NK-92 treated with Interleukin-12 subunit alpha and Interleukin-12 subunit beta, amount 100 ng/mL, for 24 hours (cell line): ENCODE measurements at regions not wholly inside any gene's neighbourhood (a gene's known extent, or its start where the extent isn't known, plus 50 kb on each side); places are given as distances from the start of the nearest gene placed in this dataset.
"Not testable (repeated sequence)": the region's sequence is repeated elsewhere in the genome, so short reads cannot be mapped to it uniquely, and the experiment has no call there.

ENCODE experiments used
- DNase-seq: peaks from one replicate; lab custom pipeline; 2025; lab: John Stamatoyannopoulos, UW

DNA sequence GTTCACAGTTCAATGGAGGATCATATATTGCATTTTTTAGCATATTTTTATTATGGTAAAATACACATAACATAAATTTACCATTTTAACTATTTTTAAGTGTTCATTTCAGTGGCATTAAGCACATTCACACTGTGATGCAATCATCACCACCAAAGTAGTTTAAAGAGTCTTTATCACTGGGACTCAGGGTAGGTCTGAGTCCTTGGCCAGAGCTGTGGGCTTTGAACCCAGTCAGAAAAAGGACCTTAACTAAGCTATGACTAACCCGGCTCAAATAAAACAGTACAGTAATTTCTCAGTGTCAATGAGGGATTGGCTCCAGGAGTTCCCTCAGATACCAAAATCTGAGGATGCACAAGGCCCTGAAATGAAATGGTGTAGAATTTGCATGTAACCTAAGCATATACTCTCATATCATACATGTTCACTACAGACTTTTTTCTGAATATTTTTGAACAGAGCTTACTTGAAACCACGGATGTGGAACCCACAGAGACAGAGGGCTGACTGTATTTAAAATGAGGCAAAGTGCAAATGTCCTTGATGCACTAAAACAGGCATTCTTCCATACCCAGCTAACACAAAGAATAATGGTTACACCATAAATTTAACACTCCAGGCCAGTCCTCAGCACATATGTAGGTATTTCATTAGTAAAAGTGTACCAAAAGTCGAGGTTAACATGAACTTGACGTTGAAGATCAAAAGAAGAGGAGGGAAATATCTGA lies 246.2 kb downstream of the LNPK start:
- no peak for DNase-seq

DNA sequence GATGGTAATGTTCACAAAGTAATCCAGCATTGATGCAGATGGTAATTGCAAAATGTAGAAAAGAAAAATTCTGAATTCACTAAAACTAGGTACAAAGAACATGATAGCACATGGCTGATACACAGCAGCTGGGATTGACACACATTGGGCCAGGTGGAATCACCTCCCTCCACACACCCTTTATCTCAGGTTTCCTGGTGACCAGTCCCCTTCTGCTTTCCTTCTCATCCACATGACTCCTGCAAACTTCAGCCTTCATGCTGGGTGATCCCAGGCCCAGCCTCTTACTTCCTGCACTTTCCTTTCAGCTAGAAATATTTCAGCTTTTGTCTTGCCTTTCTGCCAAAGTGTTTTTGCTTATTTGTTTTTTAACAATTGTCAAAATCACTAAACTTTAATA lies 246.9 kb downstream of the LNPK start:
- no peak for DNase-seq

DNA sequence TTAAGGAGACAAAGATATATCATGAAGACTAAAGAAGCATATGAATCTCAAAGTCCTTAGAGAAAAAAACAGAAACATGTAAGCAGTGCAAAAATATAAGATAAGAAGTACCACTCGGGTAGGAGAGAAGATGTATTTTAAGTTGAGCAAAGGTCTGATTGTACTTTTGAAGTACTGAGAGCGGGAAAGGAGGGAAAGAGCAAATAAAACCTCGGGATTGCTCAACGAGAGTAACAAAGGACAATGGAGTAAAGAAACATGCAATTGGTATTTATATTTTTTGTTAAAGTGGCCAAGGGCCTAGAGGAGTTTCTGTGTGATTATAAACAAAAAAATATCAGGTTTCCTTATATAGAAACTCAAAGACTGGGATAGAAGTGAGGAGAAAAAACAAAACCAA lies 251.9 kb downstream of the LNPK start:
- no peak for DNase-seq

DNA sequence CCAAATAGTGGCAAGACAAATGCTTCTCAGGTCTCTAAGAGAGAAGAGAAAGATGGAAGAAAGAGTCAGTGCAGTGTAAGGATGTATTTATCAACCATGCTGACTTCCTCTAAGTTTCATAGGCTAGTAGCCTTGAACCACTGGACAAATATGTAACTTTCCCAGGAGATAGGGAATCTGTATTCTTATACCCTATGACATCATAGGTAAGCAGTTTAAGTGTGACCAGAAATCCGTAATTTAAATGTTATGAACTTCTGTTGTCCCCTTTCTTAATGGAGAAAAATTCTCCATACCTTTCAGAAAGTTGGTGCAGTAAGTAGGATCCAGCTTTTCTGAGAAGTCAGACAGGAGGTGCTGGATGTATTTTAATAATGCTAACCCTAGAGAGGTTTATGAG lies 256.2 kb downstream of the LNPK start:
- no peak for DNase-seq

DNA sequence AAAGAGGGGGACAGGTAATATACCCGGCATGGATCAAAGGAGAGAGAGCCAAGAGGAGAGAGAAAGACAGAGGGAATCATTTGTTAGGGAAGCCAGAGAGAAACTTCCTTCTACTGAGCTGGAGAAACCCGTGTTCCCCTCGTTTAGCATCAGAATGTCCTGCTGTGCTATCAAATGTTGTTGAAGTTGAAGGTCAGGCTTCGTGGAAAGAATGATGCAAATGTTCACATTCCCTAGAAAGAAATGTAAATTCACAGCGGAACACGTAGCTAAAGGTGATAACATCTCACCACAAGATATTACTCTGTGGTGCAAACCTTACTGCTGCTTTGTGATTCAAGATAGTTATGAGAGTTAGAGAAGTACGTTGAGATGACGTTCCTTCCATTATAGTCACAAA lies 258.1 kb downstream of the LNPK start:
- DNase-seq = no peak

DNA sequence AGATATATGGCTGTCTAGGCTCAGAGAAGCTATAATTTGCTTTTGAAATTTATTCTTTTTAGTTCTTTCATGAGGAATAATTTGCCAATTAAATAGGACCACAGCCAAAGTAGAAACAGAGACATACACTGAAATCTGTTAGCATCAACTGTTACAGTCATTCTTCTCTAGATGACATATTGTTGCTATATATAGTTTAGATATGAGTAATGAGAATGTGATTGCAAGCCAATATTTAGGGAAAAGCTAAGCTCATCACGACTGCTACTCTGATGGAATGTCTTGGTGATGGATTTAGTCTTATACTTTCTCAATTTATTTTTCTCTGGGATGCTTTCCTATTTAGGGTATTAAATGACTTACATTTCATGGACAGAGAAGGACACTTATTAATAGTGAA lies 259.1 kb downstream of the LNPK start:
- DNase-seq = no peak

DNA sequence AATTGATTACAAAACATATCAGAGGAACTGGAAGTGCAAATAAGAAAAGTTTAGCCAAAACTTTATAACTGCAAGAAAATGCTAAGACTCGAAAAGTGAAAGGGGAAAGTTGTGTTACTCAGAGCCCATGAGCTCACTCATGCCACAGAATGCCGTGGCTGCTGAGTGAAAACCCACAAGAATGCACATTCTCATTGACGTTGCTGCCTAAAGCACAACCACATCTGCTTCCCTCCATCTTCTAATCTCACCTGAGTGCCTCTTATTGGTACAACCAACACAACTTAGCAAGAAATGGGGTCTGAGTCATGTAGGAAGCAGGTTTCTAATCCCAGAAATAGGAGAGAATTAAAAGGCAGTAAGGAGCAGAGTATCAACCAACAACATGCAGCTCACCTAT lies 259.7 kb downstream of the LNPK start:
- DNase-seq = no peak

DNA sequence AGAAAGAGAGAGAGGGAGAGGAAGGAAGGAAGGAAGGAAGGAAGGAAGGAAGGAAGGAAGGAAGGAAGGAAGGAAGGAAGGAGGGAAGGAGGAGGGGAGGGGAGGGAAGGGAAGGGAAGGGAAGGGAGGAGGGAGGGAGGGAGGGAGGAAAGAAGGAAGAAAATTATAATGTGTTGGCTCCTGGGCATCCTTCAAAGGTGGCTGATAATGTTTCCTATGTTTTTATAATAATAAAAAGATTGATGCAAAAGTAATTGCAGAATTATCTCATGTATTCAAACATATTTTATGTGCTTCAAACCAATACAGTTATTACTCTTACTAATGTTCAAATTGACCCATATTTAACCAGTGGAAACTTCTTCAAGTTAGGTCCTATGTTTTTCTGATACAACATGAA lies 260.9 kb downstream of the LNPK start:
- DNase-seq = no peak

DNA sequence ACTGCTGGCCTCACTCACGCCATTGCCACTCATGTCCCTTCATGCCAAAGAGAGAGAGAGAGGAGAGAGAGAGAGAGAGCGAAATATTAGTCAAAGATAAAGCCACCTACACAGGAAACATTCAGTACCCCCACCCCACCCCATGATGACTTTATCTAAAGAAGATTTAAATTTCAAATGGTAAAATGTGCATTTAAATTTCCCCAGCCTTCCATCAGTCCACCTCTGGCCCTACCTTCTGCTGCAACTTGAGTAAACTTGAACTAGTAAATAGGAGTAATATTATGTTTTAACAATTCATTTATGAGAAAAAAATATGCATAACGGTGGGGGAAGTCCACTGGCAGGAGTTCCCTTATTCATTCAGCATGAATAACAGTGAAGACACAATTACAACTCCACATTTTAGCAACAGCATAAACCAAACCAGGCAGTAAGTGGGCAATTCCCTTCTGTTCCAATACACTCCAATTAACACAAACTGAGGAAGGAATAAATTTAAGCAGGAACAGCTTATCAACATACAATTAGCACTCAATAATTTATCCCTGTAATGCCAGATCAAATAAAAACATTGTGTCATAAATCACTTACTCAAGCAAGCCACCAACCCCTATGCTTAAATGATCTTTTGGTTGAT lies 264.2 kb downstream of the LNPK start:
- DNase-seq = no peak

DNA sequence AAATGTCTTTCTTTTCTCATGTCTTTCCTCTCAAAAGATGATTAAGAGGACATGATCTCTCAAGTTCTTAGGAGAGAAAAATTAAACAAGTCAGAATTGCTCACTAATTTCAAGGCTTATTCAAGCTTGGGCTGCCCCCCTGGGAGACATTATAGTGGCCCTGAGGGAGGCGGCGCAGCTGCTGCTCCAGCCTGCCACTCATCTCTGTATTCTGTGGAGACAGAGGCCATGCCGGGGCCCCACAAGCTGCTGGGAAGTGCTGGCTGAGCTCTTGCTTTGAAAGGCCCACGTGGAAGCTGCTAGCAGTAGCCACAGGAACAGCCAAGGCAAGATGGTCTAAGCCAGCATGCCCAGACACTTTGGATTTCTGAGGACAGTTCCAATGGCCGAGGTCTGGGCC lies 267.4 kb downstream of the LNPK start:
- DNase-seq = no peak

DNA sequence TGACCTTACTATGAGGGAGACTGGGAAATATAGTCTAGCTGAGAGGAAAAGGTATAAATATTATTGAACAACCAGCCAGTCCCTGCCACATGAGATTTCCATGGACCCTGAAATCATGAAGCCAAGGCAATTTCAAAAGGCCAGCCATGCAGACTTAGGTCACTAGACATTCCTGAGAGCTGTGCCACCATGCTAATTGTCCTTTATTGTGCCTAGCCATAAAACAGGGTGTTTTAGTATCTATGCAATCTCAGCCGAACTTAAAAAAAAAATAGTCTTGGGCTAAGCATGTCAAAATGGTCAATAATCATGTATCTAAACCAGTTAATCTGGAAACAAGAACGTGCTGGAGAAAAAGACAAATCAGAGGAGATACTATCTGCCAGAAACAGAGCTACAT lies 269.5 kb downstream of the LNPK start:
- no peak for DNase-seq

DNA sequence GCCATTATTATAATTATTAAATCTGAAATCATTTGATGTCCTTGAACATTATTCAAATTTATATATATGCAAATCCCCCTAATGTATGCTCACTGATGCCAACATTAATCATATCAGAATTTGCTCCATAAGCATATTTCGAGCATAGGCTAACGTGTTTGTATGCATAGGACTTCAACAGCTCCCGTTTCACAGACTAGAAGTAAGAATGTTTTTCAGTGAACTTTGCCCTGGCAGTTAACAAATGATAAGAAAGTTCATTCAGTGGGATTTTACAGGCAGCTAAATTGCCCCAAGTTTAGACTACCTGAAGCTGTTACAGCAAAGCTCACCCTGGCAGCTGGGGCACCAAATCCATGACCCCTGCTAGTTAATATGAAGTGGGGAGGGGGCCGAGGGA lies 272.0 kb downstream of the LNPK start:
- no peak for DNase-seq

DNA sequence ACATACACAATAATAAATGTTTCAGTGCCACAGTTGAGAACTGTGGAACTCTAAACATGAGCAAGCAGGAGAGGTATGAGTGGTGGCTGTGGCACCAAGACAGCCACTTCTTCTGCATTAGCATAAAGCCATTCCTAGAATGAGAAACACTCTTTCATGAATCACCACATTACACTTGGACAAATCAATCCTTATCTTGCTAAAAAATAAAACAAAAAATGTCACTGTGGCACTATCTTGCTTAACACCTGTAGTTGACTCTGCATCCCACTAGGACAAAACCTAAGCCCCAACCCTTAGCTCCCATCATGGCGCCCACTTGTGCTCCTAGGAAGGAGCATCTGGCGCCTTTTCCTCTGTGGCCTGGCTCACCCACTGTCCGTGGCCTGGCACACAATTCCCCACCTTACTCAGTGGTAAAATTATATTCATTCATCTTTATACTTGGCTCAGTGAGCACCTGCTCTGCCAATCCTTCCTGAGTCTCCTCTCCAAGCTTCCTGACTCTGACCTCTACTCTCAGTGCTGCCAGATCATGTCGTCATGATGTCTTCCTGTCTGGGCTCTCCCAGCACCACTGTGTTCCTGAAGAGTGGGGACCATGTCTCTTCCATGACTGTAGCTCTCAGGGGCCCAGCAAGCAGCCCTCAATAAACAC lies 272.9 kb downstream of the LNPK start:
- DNase-seq = no peak

DNA sequence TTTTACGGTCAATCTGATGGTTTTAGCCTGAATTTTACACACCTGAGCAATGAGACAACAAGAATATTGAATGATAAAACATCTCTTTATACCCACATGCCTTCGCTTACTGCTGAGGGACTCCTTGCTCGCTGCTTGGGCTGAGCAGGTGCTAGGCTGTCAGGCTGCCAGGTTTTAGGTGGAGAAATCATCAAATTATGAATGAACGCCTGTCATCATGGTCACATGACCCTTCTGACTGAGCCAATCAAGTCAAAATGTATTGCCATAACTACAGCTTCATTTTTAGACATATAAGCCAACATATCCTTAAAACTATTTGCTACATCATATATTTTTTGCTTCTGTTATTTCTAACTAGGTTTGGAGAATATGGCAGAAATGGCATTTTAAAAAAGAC lies 274.0 kb downstream of the LNPK start:
- DNase-seq = no peak

DNA sequence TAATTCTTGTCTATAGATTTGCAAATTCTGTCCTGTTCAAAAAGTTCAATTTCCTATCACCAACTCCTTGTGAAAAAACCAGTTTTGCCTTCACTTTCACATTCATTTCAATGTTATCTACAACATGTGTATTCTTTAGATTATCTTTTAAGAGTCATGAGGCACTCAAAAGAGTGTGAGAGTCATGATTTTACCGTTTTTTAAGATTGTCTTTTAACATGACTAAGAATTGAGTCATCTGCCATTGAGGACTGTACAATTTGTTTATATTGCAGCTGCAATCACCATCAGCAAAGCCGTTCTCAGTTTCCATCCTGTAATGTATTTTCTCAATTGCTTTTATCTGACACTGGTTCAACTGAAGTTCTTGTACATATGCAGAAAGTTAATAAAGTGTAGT lies 275.8 kb downstream of the LNPK start:
- DNase-seq = no peak

DNA sequence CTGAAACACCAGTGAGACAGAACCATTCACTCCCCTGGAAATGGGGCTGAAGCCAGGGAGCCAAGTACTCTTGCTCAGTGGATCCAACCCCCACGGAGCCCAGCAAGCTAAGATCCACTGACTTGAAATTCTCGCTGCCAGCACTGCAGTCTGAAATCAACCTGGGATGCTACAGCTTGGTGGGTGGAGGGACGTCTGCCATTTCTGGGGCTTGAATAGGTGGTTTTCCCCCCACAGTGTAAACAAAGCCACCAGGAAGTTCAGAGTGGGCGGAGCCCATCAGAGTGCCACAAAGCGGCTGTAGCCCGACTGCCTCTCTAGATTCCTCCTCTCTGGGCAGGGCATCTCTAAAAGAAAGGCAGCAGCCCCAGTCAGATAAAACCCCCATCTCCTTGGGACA lies 292.8 kb downstream of the LNPK start:
- no peak for DNase-seq

DNA sequence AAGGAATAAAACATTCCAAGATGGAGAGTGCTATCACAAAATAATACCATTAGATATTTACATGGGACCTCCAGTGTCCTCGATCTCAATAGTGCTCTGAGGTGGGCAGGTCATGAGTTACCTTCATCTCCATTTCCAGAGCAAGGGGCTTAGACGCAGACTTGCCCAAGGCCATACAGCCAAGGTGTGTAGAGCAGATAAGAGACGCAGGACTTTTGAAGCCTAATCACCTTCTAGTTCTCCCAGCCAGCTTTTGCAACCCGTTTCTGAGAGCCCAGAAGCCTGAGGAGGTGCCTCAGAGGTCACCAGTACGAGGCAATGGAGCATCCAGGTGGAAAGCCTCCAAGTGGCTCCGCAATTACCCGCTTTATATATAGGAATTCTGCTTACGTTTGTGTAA lies 294.7 kb downstream of the LNPK start:
- DNase-seq = no peak

DNA sequence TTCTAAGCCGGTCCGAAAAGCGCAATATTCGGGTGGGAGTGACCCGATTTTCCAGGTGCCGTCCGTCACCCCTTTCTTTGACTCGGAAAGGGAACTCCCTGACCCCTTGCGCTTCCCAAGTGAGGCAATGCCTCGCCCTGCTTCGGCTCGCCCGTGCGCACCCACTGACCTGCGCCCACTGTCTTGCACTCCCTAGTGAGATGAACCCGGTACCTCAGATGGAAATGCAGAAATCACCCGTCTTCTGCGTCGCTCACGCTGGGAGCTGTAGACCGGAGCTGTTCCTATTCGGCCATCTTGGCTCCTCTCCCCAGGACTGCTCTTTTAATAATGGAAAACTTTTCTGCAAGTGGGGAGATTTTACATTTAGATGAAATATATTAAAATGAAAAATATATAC lies 297.5 kb downstream of the LNPK start:
- not testable (repeated sequence) for DNase-seq

DNA sequence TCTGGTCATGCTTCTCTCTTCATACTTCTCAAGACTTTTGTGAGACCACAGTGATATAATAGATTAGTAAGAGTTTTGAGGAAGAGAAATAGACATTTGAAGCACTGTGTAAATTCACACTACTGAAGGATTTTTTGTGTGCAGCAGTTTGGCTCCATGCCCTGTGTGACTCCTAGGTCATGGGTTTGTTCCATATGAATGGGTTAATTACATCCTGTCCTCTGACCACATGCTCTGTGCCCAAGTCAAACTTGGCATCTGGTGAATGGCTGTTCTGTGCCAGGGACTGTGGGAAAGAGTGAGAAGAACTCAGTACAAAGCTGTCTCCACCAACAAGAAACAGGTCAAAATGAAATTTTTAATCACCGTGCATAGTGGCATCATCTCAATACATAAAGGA lies 304.0 kb downstream of the LNPK start:
- no peak for DNase-seq

DNA sequence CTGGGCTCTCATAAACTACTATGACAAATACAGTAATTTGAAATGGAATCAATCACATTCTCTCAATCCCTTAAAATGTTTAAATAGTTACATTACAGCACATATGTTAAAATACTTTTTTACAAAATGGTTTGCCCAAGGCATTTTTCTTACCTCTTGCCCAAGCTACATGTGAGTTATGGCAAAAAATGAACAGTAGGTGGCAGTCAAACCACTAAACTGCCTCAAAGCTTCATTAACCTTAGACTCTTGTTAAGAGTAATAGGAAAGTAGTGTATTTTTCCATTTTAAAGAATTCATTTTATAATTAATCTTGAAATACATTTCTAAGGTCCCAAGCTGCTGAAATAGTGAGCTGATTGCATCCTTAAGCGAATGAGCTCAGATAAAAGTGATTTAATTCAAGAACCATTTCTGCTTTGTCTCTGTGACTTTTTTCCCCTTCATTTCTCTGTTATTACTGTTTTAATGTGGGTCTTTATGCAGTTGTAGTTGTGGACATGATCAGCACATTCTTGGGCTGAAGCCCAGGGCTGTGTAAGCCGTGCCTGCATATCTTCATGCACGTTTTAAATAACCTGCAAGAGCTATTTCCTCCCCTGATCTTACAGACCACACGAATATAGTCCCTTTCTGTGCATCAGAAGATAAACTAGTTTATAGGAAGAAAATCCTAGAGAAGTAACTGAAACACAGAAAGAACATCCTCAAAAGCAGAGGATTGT lies 311.8 kb downstream of the LNPK start:
- DNase-seq = no peak

DNA sequence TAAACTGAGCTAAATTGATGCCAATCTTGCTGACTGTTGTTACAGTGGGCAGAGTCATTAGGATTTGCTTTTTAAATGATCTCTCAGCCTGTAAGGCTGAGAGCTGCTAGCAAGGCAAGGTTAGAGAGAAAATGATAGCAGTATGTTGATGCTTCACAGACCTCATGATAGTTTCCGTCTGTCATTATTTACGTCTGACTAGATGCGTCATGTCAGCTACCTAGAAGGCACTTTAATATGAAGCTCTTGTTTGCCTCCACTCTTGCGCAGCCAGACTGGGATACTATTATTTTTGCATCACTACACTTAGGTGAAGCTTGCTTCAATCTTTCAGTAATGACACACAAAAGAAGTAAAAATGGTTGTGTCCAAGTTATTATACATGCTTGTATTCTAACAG lies 313.8 kb downstream of the LNPK start:
- no peak for DNase-seq

DNA sequence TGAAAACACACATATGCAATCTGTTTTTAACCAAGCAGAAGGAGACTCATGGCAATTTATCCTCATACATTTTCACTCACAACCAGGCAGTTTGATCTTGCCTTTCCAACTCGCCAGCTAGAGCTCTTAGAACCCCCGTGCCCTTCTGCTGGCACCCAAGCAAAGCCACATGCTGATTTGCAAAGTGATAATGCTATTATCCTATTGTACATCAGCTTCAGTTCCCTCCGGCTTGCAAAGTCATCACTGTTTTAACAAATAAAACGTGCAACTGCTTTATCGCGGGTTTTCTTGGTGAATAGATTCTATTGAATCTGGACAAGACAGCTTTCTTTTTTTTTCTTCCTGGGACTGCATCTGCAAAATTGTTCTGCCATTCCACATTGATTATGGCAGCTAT lies 314.6 kb downstream of the LNPK start:
- no peak for DNase-seq

DNA sequence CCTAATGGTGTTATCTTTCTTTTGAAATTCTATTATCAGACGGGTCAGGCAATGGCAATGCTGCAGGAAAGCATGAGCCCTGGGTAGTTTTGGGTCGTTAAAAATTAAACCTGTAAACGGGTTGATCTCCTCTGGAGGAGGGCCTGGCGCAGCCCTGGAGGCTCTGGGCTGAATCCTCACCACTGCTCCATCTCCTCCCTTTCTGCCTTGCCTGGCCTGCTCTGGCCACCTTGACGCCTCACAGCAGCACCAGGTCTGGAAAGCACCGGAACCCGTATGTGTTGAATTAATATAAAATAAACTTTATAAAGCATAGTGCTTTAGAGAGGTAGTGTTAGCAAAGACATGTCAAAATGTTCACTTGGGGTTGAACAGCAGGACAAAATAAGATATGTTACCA lies 316.1 kb downstream of the LNPK start:
- no peak for DNase-seq
